ENCODE measurements at regions not wholly inside any gene's neighbourhood (a gene's known extent, or its start where the extent isn't known, plus 50 kb on each side); places are given as distances from the start of the nearest gene placed in this dataset.

- TF ChIP-seq, protein P1, sequence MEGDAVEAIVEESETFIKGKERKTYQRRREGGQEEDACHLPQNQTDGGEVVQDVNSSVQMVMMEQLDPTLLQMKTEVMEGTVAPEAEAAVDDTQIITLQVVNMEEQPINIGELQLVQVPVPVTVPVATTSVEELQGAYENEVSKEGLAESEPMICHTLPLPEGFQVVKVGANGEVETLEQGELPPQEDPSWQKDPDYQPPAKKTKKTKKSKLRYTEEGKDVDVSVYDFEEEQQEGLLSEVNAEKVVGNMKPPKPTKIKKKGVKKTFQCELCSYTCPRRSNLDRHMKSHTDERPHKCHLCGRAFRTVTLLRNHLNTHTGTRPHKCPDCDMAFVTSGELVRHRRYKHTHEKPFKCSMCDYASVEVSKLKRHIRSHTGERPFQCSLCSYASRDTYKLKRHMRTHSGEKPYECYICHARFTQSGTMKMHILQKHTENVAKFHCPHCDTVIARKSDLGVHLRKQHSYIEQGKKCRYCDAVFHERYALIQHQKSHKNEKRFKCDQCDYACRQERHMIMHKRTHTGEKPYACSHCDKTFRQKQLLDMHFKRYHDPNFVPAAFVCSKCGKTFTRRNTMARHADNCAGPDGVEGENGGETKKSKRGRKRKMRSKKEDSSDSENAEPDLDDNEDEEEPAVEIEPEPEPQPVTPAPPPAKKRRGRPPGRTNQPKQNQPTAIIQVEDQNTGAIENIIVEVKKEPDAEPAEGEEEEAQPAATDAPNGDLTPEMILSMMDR (IDR thresholded peaks at IDR 0.05): no peak
- TF ChIP-seq POLR2A (IDR thresholded peaks at IDR 0.05): no peak
These were observed 480.0 kb downstream of the CCDC171 start for GRCh38 chr9:16032799-16033198.

Measured in adrenal gland (tissue), 5 donors.